ENCODE measurements at regions not wholly inside any gene's neighbourhood (a gene's known extent, or its start where the extent isn't known, plus 50 kb on each side); places are given as distances from the start of the nearest gene placed in this dataset.

GRCh38 chr5:125059255-125060002, 313.0 kb upstream of the ZNF608 start:
- no peak for DNase-seq (ENCODE audit: low read depth)
- no peaks in the 10 kb centered on the region for H3K27me3 ChIP-seq (ENCODE audit: control insufficient read depth, insufficient read depth, low read length)
- no peaks in the 10 kb centered on the region for H3K36me3 ChIP-seq (ENCODE audit: control insufficient read depth, insufficient read depth, low read length)
- no peak overlapping the region for H3K4me3 ChIP-seq (ENCODE audit: low read depth, low read length)
- TF ChIP-seq, protein P1, sequence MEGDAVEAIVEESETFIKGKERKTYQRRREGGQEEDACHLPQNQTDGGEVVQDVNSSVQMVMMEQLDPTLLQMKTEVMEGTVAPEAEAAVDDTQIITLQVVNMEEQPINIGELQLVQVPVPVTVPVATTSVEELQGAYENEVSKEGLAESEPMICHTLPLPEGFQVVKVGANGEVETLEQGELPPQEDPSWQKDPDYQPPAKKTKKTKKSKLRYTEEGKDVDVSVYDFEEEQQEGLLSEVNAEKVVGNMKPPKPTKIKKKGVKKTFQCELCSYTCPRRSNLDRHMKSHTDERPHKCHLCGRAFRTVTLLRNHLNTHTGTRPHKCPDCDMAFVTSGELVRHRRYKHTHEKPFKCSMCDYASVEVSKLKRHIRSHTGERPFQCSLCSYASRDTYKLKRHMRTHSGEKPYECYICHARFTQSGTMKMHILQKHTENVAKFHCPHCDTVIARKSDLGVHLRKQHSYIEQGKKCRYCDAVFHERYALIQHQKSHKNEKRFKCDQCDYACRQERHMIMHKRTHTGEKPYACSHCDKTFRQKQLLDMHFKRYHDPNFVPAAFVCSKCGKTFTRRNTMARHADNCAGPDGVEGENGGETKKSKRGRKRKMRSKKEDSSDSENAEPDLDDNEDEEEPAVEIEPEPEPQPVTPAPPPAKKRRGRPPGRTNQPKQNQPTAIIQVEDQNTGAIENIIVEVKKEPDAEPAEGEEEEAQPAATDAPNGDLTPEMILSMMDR (IDR thresholded peaks at IDR 0.05; ENCODE audit: insufficient read depth, low read length, poor library complexity, severe bottlenecking) = no peak

DNA sequence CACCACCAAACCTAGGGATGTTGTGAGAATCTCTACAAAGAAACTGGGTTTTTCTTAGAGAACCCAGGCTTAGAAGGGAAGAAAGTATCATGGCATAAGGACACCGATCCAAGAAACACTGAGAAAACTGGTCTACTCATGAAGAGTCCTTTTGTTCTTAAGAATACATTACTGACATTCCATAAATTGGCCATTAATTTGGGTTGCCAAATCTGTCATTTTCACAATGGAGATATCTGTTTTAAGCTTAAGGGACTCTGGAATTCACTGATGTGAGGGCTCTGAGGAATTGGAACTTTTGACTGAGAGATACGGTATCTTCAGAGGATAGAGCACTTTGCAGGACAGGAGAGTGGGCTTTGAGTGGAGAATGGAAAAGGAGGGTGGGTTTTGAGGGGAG, 315.3 kb upstream of the ZNF608 start:
- no peak for DNase-seq (ENCODE audit: low read depth)
- TF ChIP-seq, protein P1 (IDR thresholded peaks at IDR 0.05; ENCODE audit: insufficient read depth, low read length, poor library complexity, severe bottlenecking) = no peak
- no peaks in the 10 kb centered on the region for H3K36me3 ChIP-seq (ENCODE audit: control insufficient read depth, insufficient read depth, low read length)
- H3K4me3 ChIP-seq (ENCODE audit: low read depth, low read length) = no peak overlapping the region
- no peaks in the 10 kb centered on the region for H3K27me3 ChIP-seq (ENCODE audit: control insufficient read depth, insufficient read depth, low read length)

- H3K4me3 ChIP-seq (ENCODE audit: low read depth, low read length) = no peak overlapping the region
- H3K27me3 ChIP-seq (ENCODE audit: control insufficient read depth, insufficient read depth, low read length) = no peaks in the 10 kb centered on the region
- no peaks in the 10 kb centered on the region for H3K36me3 ChIP-seq (ENCODE audit: control insufficient read depth, insufficient read depth, low read length)
- no peak for DNase-seq (ENCODE audit: low read depth)
- TF ChIP-seq, protein P1 (IDR thresholded peaks at IDR 0.05; ENCODE audit: insufficient read depth, low read length, poor library complexity, severe bottlenecking) = no peak
Observed at GRCh38 chr5:125064621-125065438, 318.4 kb upstream of the ZNF608 start.

DNA sequence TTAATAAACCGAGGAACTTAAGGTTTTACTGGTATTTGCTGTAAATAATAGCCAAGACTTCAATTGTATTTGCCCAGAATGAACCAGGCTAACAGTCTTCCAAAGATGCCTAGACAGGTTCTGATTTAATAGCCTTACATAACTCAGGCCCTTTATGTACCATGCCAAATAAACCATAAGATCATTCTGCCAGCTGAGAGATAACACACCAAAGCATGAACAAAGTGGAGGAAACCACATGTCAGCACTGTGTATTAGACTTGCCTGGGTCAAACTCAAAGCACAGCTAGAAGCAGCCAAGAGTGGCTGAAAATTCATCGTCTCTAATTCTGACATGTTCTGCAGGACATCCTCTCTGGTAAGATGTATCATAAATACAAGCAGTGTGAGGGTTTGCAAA, 319.3 kb upstream of the ZNF608 start:
- H3K4me3 ChIP-seq (ENCODE audit: low read depth, low read length) = no peak overlapping the region
- TF ChIP-seq, protein P1 (IDR thresholded peaks at IDR 0.05; ENCODE audit: insufficient read depth, low read length, poor library complexity, severe bottlenecking) = no peak
- H3K36me3 ChIP-seq (ENCODE audit: control insufficient read depth, insufficient read depth, low read length) = no peaks in the 10 kb centered on the region
- no peak for DNase-seq (ENCODE audit: low read depth)
- H3K27me3 ChIP-seq (ENCODE audit: control insufficient read depth, insufficient read depth, low read length) = no peaks in the 10 kb centered on the region

DNA sequence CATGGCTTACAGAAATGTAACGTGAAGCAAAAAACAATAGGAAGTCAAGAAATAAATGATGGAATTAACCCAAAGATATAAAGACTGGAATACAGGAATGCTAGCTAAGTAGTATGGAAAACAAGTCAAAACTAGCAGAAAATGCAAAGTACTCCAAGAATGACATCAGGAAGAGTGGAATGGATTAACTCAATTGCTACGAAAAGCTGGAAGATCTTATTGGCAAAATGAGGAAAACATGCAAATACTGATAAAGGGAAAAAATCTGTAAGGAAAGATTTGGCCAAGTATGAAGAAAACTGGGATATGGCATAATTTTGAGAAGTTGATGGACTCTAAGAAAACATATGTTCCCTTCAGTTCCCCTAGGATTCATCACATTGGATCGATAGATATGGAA, 324.5 kb upstream of the ZNF608 start:
- TF ChIP-seq, protein P1 (IDR thresholded peaks at IDR 0.05; ENCODE audit: insufficient read depth, low read length, poor library complexity, severe bottlenecking) = no peak
- Histone ChIP-seq H3K4me3 (ENCODE audit: low read depth, low read length) (no peak overlapping the region), H3K27me3 (ENCODE audit: control insufficient read depth, insufficient read depth, low read length) (no peaks in the 10 kb centered on the region), H3K36me3 (ENCODE audit: control insufficient read depth, insufficient read depth, low read length) (no peaks in the 10 kb centered on the region)
- no peak for DNase-seq (ENCODE audit: low read depth)

Measured in kidney epithelial cell (primary cell).